HG03196 (cell line): ENCODE measurements at regions not wholly inside any gene's neighbourhood (a gene's known extent, or its start where the extent isn't known, plus 50 kb on each side); places are given as distances from the start of the nearest gene placed in this dataset.
"Not testable (repeated sequence)": the region's sequence is repeated elsewhere in the genome, so short reads cannot be mapped to it uniquely, and the experiment has no call there.

Experiments
- ATAC-seq: cut with Tn5 transposase; IDR thresholded peaks from one replicate; pipeline ENCODE4 v1.9.1; 2021; ENCODE audit not compliant: unreplicated experiment

GRCh38 chr6:120384671-120385070, 949.6 kb downstream of the TBC1D32 start:
- ATAC-seq = no peak

DNA sequence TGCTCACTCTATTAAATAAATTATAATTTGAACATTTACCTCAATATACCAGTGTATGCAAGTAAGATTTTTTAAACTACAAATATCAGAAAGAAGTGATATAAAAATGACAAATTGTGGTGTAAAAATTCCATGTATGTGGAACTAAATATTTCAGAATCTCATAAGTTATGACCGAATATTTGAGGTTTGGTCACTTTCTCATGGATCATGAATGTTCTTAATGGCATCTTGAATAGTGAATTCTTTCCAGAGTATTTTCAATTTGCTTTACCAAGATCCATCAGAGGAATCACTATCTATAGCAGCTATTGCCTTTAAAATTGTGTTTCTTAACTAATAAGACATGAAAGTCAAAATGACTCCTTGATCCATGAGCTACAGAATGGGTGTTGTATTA, 950.6 kb downstream of the TBC1D32 start:
- ATAC-seq = no peak

GRCh38 chr6:120378582-120379220, 955.6 kb downstream of the TBC1D32 start:
- ATAC-seq = peak; percentile 82

DNA sequence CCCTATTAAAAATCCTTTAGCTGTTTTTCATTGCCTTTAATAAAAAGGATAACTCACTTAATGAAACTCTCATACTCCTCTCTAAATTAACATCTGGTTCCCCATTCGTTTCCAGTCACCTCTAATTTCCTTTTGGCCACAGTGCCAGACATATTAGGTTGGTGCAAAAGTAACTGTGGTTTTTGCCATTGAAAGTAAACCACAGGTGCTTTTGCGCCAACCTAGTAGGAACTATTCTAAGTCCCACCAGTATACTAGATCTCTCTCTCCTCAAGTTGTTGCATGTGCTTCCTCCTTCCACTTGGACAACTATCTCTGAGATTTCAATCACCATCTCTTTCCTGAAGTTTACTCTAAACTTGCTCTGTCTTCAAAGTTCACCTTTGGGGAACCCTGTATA, 961.1 kb downstream of the TBC1D32 start:
- no peak for ATAC-seq

GRCh38 chr6:120363429-120363828, 970.9 kb downstream of the TBC1D32 start:
- ATAC-seq = no peak

DNA sequence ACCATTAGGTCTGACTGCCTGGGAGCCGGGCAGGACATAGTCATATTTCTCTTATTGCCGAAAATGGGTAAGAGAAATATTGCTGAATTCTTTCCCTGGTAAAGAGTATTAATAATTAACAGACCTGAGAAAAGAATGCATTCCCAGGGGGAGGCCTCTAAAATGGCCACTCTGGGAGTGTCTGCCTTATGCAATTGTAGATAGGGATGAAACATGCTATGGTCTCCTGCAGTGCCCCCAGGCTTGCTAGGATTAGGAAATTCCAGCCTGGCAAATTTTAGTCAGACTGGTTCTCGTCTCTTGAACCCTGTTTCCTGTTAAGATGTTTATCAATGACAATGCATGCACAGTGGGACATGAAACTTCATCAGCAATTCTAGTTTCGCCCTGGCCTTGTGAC, 975.7 kb downstream of the TBC1D32 start:
- ATAC-seq = not testable (repeated sequence)

GRCh38 chr6:120357447-120357846, 976.8 kb downstream of the TBC1D32 start:
- no peak for ATAC-seq

DNA sequence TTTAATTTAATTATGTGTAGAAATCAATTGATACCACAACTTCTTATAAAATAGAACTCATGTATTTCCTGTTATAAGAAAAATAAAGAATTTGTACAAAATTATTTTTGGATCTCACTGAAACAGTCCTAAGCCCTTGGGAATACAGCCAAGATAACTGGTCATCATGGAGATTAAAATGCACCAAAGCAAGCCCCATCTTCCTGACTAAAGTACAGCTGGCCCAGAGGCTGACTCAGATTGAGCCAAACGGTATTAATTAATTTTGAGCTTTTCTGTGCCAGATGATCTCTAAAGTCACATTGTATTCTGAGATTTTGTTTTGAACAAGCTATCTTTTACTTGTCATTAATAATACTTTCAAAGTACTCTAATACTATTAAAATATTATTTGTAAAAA, 978.5 kb downstream of the TBC1D32 start:
- no peak for ATAC-seq

- peak; percentile 71 for ATAC-seq
Measured at GRCh38 chr6:120354452-120355098, 979.7 kb downstream of the TBC1D32 start.

DNA sequence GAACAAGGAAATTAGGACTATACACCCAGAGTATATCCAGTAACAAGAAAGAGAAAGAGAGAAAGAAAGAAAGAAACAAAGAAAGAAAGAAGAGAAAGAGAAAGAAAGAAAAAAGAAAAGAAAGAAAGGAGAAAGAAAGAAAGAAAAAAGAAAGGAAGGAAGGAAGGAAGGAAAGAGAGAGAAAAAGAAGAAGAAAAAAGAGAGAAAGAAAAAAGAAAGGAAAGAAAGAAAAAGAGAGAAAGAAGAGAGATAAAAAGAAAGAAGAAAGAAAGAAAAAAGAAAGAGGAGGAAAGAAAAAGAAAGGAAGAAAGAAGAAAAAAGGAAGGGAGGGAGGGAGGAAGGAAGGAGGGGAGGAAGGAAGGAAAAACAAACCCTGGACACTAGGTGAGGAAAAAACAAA, 981.8 kb downstream of the TBC1D32 start:
- no peak for ATAC-seq

DNA sequence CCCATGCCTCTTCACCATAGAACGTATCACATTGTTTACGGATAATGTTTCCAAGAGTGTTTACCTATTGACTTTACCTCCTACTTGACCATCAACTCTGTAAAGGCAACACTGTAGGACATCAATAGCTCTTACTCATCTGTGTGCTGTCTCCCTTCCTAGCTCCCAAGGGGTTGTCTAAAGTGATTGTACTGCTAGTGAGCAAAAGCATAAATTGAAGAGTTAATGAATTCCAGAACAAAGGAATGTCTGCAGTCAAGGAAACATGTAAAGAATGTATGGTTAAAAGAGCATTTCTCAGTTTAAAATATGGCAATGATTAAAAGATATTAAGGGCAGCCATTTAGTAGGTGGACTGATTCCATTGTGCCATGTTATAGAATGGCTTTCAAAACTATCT, 985.4 kb downstream of the TBC1D32 start:
- ATAC-seq = no peak

- no peak for ATAC-seq
Measured at GRCh38 chr6:120328521-120328920, 979.0 kb upstream of the MAN1A1 start.

DNA sequence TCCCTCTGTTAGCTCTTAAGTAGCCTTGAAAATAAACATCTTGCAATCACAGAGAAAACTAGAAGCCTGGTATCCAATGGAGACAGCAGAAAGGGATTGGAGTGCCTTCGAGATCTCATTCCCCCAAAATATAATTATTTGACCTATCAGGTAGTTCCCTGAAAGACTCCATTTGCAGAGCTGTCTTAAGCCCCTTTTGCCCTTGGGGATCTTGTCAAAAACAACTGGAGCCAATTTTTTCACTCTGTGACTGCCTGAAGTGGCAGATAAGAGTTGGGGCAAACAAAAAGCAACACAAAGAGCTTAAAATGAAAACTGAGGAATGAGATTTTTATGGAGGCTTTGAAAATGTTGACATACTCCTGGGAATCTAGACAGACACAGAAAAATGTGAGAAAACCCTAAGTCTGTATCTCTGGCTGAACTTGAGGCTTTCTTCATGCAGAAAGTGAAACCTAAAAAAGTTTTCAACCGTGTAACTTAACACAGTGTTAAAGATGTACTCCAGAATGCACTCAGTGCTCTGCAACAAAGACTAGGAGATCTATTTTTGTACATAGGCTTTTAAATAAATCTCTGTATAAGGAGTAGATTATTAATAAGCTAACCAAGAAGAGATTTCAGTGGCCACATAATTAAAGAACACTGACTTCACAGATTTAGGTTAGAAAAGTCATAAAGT, 971.1 kb upstream of the MAN1A1 start:
- ATAC-seq = peak; percentile 88

DNA sequence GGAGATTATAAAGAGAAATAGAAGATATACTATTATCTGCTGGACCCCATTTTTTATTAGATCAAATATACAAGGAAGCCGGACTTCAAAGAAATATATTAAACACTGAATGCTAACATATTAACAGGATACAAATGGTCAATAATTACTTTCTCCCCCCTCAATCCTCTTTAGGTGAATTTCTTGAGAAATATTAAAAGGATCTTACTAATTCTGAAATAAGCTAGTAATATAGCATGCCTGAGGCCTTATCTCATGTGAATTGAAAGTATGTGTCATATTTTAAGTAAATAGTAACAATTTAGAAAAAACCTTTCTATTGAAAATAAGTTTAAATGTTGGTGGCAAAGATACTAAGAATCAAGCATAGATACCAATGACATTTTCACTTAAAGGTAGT, 954.7 kb upstream of the MAN1A1 start:
- ATAC-seq = peak; percentile 37

DNA sequence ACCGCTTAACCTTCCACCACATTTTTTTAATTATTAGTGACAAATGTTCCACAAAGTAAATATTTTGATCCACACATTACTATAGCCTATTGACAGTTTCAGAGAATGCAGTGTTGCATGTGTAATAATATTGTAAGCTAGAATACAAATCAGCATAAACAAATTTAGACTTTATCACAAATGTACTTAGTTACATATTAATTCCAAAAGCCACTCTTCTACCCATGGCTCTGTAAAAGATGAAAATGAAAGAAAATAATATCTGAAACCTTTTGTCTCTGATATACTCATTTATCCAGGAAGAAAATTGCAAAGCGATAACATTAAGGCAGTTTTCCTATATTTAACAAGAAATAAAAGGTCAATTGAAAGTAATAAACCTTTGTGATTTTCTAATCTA, 954.0 kb upstream of the MAN1A1 start:
- peak; percentile 64 for ATAC-seq

- no peak for ATAC-seq
Measured at GRCh38 chr6:120302041-120302440, 952.5 kb upstream of the MAN1A1 start.

DNA sequence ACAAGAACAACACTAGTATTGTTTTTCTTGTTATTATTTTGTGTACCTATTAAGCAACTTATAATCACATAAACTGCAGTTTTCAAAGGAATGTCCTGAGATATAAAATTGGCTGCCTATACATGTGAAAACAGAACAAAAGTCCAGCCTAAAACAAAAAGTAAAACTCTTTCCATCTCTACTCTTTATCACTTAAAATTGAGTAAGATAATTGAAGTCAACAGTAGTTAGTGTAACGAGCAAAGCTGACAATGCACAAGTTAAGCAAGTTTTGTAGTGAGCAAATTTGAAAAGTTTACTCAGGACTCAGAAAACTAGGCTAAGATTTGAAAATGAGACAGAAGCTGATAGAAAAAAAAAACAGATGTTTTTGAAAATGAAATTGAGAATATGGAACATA, 941.4 kb upstream of the MAN1A1 start:
- ATAC-seq = no peak

- no peak for ATAC-seq
Measured at GRCh38 chr6:120282005-120282404, 932.4 kb upstream of the MAN1A1 start.

GRCh38 chr6:120279466-120280167, 930.1 kb upstream of the MAN1A1 start:
- no peak for ATAC-seq

DNA sequence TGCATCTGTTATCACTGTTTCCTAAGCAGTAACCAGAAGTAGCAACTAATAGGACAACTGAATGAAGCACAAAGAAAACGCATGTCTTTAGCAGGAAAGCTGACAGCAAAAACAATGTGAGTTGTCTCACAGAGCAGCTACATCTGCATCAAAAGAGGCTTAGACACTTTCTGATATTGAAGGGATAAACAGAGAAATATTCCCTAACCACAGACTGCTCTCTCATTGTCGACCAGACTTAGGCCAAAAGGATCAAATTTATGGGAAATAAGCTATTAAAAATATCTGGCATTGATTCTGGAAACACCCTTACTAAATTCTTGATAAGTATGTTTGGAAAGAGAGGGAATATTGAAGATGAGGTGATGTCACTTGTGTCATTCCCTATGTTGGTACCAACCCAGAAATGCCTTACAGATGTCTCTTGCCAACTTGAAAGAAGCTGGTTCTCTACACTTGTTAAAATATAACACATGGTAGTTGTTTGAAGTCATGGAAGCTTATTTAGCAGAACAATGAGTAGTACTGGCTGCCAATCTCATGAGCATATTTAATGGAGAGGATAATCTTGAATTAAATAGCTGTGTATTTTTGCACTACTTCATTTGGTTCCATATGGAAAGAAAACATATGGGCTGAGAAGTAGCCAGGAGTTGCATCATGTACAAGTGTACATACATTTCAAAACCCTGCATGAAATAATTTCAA, 929.3 kb upstream of the MAN1A1 start:
- no peak for ATAC-seq

DNA sequence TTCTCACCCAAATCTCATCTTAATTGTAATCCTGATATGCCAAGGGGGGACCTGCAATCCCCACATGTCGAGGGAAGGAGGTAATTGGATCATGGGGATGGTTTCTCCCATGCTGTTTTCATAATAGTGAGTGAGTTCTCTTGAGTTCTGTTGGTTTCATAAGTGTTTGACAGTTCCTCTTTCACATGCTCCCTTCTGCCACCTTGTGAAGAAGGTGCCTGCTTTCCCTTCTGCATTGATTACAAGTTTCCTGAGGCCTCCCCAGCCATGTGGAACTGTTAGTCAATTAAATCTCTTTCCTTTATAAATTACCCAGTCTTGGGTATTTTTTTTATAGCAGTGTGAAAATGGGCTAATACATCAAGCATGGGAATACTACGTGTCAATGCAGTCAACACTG, 925.0 kb upstream of the MAN1A1 start:
- no peak for ATAC-seq
